ENCODE measurements at regions not wholly inside any gene's neighbourhood (a gene's known extent, or its start where the extent isn't known, plus 50 kb on each side); places are given as distances from the start of the nearest gene placed in this dataset.

DNA sequence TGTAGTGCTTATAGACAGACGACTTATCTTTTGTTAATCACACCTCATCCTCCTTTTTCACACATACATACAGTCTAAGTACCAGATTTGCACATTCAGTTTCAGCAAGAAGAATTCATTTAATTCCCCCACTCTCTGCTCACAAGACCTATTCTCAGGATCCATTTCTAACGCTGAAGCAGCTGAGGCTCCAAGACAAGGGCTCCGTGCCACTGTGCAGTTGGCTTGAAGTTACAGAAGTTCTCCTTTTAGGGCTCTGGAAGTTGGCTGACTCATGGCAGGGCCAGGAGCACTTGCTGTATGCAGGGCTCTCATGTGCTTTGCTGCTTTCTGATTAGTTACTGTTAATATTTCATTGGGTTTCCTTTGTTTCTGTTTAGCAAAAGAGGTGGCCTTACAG lies 1566.9 kb upstream of the TMEM132C start:
- DNase-seq (ENCODE audit: low read depth): no peak

DNA sequence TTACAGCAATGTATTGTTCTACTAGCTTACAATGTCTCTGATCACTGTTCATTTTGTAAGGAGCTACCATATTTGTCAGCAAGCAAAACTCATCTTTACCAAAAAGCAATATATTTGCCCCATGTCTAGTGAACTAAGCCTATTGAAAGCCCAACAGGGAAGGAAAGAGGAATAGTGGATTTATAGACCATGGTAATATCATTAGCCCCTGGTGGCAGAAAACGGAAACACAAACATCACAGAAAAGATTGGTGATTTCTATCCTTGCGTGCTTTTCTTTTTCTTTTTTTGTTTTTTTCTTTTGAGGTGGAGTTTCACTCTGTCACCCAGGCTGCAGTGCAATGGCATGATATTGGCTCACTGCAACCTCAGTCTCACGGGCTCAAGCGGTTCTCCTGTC lies 1562.4 kb upstream of the TMEM132C start:
- no peak for DNase-seq (ENCODE audit: low read depth)

DNA sequence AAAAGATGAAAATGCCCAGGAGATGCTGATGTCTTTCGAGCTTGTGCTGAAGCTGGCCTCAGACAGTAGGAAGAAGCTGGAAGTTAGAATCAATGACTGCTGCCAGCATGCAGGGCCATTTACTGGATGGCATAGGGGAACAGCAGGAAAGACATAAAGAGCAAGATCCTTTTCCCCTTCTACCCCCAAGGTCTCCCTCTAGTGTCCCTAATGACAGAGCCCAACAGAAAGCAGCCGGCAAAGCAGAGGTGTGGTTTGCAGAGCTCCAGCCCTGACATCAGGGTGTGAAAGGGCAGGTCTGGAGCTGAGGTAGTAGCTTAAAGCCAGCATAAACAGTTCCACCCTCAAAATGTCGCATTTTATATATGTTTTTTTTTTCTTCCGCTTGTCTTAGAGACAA lies 1560.7 kb upstream of the TMEM132C start:
- no peak for DNase-seq (ENCODE audit: low read depth)

DNA sequence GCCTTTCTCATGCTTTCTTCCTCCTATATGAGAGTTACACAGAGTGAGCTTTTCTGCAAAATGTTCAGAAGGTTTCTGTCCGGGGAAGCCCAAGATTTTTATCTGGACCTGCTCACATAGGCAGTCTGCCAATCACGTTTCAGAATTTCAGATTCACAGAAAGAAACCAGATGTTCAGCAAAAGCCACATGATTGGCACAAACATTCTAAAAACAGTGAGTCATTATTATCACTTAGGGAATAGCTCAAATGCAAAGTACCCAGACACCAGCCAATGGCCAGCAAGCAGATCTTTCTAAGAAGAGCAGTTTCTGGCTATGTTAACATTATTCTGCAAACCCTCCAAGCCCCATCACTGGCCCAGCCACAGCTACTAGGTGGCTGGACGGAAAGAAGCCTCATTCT lies 1558.5 kb upstream of the TMEM132C start:
- no peak for DNase-seq (ENCODE audit: low read depth)

DNA sequence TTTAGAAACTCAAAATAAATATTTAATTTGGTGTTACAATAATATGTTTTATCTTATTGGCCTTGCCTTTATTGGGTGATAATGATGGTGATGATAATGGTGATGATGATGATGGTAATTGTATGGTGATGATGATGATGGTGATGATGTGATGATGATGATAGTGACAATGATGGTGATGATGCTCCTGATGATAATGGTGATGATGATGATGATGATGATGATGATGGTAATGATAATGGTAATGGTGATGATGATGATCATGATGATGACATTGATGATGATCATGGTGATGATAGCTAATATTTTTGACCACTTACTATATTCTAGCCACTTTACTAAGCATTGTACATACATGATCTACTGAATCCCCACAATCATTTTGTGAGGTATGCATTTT lies 1548.6 kb upstream of the TMEM132C start:
- DNase-seq (ENCODE audit: low read depth): no peak

DNA sequence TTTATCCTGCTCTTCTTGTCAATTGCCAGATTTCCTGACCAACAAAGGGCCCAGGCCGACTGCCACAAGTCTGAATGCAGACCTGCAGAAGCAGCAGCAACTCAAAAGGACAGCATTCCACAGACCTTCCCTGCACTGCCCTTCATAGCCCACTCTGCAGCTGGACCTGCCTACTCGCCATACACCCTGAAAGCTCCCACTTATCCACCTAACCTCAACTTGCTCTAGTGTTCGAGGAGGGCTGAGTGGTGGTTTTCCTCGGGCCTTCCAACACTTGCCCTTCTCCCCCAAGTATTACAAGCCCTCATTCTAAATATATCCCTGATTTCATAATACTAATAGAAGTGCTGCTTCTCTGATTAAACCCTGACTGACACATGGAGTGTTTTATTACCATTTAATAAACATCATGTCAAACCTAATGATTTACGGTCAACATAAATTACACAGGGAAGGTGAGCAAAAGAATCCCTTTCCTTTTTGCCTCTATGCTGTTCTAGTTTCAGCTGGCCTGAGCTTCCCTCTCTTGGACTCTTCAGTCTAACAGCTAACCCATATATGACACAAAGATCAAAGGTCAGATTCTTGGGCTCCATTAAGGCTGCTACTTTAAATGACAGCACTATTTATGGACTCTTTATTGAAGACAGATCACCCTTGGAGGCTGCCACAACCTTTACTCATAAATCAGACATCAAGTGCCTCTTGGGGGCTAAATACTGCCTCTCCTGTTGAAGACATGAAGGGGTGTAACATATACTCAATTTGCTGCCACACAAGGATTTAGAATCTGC lies 1546.9 kb upstream of the TMEM132C start:
- DNase-seq (ENCODE audit: low read depth): no peak

DNA sequence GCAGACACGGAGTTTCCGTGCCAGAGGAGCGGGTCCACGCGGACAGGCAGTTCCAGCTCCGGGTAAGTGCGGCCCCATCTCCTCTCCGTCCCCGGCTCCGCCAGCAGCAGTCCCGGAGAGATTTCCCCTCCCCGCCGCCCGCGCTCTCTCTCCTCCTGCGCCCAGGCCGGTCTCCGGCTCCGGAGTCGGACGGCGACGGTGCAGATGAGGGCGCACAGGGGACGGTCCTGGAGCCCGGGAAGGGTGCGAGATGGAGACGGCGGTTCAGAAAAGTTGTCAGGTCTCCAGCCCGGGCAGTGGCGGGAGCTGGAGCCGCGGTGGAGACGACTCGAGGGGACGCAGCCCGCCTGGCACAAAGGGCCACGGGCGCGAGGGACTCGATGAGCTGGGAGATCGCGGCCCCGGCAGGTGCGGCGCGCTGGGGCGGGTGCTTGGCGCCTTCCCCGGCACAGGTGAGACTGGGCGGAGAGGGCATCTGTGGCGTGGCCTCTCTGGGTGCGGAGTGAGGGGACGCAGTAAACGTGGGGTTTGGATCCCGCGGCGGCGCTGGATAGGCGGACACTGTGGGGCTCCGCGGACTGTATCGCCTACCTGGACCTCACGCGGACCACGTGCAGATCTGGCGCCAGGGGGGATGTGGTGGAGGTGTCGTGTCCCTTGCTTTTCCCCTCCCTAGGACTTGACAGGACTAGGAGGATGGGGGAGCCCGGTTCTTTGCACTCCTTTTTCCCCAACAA lies 1540.3 kb upstream of the TMEM132C start:
- no peak for DNase-seq (ENCODE audit: low read depth)

DNA sequence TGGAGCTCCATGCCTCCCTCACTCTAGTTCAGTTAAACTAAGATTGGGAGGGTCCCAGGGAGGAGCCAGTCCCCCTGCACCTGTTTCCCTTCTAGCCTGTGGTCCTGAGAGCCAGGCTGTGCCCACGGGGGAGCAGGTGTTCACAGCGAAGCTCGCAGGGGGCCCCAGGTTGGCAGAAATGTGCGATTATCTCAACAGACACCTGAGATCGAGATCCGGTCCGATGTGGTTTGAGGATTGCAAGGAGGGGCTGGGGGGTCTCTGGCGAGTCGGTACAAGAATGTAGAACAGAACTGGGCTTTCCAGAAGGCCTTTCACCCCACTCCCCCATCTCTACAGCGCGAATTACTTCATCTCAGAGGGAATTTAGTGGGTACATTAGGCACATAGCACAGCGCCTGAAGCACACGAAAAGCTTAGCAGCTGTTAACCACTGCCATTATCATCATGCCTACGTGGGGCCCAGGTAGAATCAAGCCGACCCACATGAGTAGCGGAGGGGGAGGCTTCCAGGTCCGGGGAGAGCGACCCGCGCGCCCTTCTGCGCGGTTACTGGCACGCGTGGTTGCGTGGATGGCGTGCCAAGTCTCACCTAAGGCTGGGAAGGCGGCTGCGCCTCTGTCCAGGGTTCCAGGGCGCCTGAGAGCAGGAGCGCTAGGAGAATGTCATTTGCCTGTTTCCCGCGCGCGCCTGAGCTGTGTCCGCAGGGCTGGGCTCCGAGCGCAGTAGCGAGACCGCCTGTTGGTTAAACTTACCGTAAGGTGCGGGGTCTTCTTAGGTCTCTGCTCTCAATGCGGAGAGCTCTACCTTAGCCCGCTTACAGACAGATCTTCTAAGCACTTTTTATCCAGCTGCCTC lies 1539.5 kb upstream of the TMEM132C start:
- no peak for DNase-seq (ENCODE audit: low read depth)

DNA sequence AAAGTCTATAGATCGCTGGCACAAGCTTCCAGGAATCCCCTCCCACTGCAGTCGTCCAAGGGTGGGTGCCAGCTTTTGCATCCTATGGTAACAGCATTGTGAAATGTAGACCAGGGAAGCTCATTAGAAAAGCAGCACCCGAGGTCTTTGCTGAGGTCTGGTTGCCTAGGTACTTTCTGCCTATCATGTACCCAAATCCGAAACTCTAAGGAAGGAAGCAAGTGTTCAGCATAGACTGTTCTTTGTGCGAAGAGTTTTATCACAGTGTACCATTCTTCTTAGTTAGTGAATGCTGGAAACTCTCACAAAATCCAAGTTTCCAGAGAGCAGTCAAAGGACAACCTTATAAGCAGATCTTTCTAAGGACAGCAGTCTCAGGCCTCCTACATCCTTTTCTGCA lies 1532.7 kb upstream of the TMEM132C start:
- DNase-seq (ENCODE audit: low read depth): no peak

DNA sequence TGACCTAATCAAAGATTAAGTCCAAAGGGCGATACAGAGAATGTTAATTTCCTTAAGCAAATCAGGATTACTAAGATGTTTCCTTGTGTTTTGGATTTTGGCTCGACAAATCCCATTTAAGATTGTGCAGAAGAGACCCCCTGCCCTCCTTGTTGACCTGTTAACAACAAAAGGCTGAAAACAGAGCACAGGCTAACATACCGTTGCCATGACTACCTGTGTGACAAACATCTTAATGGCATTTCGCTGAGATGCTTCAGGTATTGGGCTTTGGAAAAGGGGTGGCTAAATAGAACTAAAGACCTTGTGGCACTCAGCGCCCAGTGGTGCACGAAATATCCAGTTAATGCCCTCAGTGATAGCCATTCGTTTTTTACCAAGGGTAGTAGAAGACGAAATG lies 1532.3 kb upstream of the TMEM132C start:
- DNase-seq (ENCODE audit: low read depth): no peak

DNA sequence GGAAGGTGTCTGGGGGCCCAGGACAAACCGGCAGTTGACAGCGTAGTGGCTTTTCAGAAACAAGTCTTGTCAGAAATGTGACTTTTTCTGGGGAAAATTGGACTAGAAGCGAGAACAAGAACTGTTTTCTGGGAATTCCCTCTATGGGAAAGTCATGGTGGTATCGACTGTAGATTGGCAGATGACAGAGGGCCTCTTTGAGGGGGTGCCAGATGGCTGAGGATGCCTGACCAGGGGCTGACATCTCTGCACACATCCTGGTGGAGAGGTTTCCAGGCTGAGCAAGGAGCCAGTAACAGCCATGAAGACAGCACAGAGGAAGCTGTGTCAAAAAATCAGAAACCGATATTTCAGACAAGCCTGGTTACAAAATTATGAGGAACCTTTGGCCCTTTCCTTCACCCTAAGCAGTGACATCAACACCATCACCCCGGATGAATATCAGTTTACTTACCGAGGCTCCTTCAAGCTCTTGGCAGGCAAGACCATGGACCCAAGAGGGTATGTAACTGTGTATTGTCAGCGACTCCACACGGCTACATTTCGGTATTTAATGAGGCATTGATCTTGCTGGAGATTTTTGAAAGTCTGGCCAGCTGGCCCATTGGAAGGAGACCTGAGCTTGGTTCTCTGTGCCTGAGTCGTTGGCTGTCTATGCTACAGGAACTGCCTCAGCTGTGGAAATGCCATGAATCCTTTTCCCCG lies 1525.3 kb upstream of the TMEM132C start:
- DNase-seq (ENCODE audit: low read depth): no peak

DNA sequence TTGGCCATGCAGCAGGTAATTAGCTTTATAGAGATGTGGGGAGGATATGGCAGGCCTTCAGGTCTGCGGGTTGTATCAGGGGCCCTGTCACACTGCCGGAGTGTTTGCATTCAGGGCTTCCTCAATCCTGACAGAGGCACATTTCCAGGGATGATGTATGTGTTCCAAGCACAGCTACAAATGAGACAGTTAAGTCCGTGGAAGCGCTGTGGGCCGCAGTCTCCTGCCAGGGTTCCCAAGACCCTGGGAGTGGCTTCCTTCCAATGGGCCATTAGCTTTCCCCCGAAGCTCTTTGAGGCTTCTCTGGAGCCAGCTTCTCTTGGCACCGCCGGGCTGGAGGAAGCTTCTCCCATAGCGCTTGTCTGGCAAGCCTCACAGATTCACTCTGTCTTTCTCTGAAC lies 1524.7 kb upstream of the TMEM132C start:
- DNase-seq (ENCODE audit: low read depth): no peak

DNA sequence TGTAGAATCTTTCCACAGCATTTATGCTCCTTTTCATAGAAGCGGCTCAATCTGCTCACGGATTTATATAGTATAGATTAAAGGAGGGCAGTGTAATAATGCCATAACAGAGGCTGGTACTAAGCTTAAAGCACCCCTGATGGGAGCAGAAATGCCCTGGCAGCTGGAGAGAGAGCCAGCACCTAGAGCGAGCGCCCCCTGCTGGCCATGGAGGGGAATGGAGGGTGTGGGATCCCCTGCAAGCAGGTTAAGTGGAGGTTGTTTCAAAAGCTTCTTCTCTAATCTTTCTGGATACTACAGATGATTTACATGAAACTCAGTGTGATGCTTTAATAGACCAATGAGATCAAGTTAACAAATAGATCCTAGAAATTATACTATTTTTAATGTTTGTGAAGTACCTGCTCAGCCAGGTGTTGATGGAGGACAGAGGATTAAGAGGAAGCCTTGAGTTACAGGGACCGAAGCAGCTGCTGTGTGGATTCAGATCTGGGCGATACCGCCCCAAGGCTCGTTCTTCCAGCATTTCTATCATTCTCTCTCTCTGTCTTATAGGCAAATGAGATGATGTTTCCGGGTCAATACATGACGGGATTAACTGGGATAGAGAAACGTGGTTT lies 1519.3 kb upstream of the TMEM132C start:
- DNase-seq (ENCODE audit: low read depth): peak; percentile 29

DNA sequence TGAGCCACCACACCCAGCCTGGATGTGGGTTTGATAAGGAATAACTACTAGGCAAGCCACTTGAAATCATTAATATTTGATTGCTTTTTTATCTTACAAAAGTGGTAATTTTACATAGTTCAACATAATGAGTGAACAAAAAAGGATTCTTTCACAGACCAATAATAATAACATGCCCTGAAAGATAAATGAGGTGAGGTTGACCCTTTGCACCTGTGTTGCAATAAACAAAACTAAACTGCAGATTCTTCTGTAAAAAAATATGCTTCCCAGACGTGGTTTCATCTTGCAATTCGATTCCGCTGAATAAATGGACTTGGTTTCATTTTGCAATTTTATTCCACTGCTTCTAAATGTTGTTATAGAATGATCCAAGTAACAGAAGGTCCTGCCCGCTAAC lies 1514.9 kb upstream of the TMEM132C start:
- DNase-seq (ENCODE audit: low read depth): no peak

DNA sequence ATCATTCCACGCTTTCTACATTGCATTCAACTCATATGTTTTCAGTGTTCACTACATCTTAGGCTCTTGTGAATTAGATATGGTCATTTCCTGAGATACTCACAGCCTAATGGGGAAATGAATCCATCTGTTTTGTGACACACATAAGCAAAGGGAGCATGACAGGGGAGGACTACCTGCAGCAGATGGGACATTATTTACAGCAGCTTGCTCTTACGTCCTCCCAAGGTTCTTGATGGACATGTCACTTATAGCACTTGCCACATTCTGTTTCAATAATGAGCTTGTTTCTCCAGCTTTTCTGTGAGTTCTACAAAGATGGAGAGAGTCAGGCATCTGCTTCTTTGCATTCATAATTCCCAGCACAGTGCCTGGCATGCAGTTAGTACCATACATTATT lies 1509.6 kb upstream of the TMEM132C start:
- no peak for DNase-seq (ENCODE audit: low read depth)

DNA sequence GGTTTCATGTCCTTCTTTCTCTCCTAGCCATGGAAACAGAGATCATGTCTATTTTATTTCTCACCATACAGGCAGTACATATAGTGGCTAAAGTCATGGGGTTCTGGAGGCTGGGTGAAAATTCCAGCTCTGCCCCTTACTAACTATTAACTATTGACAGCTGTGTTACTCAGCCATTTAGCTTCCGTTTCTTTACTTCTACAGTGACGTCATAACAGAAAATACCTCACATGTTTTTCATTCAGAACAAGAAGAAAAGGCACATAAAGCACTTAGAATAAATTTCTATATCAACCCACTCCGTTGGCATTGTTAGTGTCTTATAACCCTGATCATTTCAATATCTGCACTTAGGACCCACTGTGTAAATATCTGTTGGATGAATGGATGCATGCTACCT lies 1506.9 kb upstream of the TMEM132C start:
- no peak for DNase-seq (ENCODE audit: low read depth)

DNA sequence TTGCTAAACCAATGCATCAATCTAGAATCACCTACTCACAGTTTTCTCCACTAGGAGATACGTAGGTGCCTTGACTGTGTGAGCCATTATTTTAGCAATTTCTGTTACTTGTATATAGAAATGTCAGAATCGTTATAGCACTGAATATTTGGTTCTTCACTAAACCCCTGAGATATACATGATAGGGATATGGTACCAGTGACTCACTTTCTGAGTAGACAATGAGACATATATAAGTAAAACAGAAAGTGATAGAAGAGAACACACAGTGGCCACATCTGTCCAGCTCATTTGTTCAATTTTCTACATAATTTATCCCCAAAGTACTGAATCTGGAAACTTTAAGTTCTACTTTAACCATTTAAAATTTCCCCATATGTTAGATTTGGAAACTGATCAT lies 1505.5 kb upstream of the TMEM132C start:
- DNase-seq (ENCODE audit: low read depth): no peak

DNA sequence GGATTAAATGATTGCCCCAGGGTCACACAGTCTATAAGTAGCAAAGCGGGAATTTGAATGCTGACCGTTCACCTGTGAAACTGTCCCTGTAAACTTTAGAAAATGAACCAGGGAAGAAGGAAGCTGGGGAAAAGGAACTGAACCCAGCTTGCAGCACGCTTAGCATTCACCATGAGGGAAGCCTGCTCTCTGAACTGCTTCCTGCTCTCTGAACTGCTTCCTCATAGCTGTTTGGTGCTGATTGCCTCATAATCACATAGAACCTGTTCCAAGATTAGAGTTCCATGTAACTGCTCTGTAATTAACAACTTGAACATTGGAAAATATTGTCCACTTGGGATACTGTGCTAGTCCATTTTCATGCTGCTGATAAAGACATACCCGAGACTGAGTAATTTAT lies 1504.8 kb upstream of the TMEM132C start:
- DNase-seq (ENCODE audit: low read depth): no peak

DNA sequence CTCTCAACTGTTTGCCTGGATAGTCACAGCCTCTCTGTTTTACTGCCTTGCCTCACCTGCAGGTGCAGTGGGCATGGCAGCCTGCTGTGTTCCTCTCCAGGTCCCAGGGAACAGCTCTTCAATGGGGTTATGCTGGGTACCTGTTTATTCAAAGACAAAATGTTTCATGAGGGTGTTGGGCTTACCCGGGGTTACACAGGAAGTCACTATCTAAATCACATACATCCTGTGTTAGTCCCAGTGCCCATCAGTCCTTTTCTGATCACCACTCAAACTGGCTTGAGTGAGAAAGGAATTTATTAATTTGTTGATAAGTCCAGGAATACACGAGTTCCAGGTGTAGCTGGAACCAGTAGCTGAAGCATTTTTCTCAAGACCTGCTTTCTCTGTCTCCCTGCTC lies 1503.6 kb upstream of the TMEM132C start:
- DNase-seq (ENCODE audit: low read depth): no peak

DNA sequence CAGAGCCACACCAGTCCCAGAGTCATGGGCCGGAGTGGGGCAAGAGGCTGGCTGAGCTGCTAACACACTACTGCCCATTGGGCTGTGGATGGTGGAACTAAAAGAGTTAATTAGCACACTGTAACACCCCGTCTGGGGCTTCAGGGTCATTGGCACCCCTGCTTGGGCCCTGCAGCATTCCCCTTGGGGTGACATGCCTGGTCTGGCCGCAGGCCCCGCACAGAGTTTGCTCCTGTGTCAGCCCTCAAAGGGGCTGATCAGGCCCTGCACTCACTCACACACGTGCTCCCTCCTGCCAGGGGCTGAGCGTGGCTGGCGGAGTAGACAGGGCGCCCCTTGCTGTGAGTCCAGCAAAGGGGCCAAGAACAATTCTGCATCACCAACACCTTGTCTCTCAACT lies 1499.6 kb upstream of the TMEM132C start:
- no peak for DNase-seq (ENCODE audit: low read depth)

DNA sequence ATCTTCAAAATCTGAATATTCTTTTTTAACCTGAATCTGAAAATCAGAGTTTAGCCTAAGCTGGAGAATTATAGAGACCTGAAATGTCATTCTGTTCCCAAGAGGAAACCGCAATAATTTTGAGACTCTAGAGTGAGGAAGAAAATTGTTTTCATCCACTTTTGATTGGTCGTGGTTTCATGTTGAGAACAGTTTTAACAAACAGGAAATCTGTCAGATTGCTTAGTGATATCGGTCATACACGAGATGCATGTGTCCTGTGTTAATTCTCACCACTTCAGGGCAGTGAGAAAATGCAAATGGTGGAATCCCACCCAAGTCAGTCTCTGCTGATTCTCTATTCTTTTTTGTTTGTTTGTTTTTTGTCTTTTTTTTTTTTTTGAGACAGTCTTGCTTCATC lies 1498.5 kb upstream of the TMEM132C start:
- no peak for DNase-seq (ENCODE audit: low read depth)

DNA sequence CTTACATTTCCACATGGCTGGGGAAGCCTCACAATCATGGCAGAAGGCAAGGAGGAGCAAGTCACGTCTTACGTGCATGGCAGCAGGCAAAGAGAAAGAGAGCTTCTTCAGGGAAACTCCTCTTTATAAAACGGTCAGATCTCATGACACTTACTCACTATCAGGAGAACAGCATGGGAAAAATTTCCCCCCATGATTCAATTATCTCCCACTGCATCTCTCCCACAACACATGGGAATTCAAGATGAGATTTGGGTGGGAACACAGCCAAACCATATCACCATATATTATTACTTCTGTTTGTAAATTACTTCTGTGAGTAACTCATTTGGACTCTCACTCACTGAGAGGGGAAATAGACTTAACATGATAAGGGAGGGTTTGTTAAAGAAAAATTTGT lies 1496.8 kb upstream of the TMEM132C start:
- DNase-seq (ENCODE audit: low read depth): no peak
